Activated T-cell treated with anti-CD3 and anti-CD28 coated beads for 48 hours (primary cell): ENCODE measurements at regions not wholly inside any gene's neighbourhood (a gene's known extent, or its start where the extent isn't known, plus 50 kb on each side); places are given as distances from the start of the nearest gene placed in this dataset.

Experiments
- DNase-seq: peaks from one replicate; pipeline ENCODE4 v3.0.0-alpha.2; 2020; ENCODE audit warnings: low read depth

- DNase-seq = no peak
Observed at GRCh38 chr20:12386821-12387220, 469.1 kb downstream of the BTBD3 start.

DNA sequence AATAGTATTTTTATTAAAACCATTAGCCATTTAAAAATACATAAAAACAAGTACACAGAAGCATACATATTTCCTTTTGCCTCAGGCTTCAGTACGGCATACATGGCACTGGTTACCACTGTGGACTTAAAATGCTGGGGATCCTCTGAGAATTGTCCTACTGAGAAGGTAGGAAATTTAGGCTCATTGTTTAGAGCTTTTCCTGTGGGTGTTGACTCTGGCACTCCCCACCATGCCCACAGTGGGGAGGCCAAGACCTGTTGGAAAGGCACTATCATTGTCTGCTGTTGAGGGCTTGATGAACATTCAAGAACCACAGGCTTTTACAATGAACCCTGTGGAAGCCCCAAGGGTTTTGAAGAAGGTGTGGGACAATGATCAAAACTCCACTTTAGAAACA lies 473.4 kb downstream of the BTBD3 start:
- no peak for DNase-seq

GRCh38 chr20:12394786-12395185 lies 477.1 kb downstream of the BTBD3 start:
- DNase-seq = no peak

GRCh38 chr20:12395353-12395752 lies 477.7 kb downstream of the BTBD3 start:
- no peak for DNase-seq

DNA sequence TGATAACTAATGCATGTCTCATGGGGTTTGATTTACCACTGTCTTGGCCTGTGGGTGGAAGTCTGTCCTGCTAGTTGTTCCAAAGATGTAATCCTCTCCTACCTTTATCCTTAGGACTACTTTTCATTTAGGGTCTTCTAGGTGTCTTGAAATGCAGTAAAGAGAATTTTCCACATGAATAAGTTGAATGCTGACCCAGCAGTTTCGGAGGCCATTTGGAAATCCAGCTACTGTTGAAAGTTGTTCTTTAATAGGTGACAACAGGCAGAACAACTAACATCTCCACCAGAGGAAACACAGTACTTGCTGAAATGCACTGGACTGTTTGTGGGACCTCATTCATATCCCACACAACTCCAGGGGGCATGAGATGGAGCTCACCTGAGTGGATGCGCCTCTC lies 478.1 kb downstream of the BTBD3 start:
- no peak for DNase-seq

- no peak for DNase-seq
Observed at GRCh38 chr20:12399110-12399836, 481.6 kb downstream of the BTBD3 start.

- no peak for DNase-seq
Observed at GRCh38 chr20:12404941-12405340, 487.2 kb downstream of the BTBD3 start.

GRCh38 chr20:12406978-12407377 lies 489.3 kb downstream of the BTBD3 start:
- no peak for DNase-seq

DNA sequence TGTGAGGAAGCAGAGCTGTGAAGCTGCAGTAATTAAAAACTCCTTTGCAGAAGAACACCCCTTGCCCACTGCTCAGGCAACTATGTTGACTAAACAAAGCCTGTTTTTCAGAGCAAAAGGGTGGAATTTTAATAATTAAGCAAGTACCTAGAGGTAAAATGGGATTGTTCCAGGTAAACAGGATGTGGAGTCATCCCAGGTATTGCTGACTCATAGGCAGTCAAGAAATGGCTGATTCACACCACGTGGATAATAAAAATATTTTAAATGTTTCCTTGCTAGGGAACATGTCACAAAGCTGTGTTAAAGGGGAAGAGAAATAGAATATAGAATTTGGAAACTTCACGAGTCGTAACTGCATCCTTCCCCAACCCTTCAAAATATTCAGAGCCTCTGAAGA lies 491.8 kb downstream of the BTBD3 start:
- DNase-seq = no peak

GRCh38 chr20:12410783-12411182 lies 493.1 kb downstream of the BTBD3 start:
- no peak for DNase-seq

DNA sequence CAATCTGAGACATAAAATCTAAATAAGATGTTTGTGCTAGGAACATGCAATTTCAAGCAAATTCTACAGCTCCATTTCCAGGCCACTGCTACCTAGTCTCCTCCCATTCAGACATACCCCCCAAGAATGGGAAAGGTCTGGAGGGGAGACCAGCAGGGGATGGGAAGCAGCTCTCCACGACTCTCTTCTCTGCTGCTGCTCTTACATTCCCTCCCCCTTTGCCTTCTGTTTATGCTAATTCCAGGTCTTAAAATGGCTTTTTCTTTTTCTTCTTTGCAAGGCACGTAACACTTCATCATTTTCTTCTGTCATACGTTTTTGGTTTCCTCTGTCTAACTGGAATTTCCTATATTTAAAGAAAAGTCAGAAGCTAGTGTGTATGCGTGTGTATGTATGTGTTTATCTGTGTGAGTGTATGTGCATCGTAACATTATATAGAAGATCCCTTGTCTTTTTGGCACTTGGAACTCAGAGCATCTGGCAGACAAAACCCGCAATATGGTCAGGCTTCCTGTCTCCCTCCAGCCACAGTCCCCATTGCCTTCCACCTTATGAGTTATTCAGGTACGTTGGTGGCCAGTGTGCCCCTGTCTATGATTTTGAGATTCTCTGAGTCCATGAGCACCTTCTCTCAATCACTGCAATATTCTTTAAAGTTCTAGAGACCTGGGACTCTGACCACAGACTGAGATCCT lies 493.7 kb downstream of the BTBD3 start:
- no peak for DNase-seq

- DNase-seq = no peak
Observed at GRCh38 chr20:12413116-12413515, 495.4 kb downstream of the BTBD3 start.

GRCh38 chr20:12414446-12415274 lies 497.0 kb downstream of the BTBD3 start:
- DNase-seq = no peak

GRCh38 chr20:12416281-12416680 lies 498.6 kb downstream of the BTBD3 start:
- no peak for DNase-seq

GRCh38 chr20:12433724-12434123 lies 516.0 kb downstream of the BTBD3 start:
- no peak for DNase-seq

GRCh38 chr20:12434672-12435071 lies 517.0 kb downstream of the BTBD3 start:
- DNase-seq = no peak

DNA sequence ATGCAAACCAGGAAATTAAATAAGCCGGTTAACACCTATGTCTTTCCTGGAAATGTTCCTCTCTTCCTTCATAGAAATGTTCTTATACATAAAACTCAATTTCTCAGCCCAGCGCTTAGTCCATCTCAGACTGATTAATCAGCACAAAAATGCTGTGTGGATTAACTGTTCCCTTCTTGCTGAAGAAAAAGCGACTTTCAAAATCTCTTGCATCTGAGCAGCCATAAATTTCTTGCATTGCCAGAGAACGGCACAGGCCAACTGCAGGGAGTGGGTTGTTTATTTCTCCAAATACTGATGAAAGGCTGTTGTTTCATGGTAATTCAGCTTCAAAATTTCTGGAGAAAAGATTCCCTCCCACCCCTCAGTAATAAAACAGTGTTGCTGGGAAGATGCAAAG lies 517.6 kb downstream of the BTBD3 start:
- DNase-seq = no peak

GRCh38 chr20:12453711-12454110 lies 536.0 kb downstream of the BTBD3 start:
- DNase-seq = no peak

DNA sequence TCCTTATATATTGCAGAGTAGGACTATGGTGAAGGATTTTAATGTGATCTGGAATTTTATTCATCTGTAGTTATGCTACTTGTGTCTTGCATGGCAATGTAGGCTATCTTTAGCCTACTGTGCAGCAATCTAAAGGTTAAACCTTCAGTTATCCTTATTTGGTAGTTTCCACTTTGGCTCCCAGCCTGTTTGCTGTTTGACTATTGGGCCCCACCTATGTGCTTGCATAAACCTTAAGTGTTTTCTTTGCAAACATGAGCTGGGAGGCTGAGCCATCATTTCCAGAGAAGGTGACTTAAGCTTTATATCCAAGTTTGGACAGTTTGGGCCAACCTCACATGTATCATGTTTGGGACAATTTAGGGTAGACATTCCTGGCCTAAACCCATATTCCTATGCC lies 537.5 kb downstream of the BTBD3 start:
- DNase-seq = no peak

DNA sequence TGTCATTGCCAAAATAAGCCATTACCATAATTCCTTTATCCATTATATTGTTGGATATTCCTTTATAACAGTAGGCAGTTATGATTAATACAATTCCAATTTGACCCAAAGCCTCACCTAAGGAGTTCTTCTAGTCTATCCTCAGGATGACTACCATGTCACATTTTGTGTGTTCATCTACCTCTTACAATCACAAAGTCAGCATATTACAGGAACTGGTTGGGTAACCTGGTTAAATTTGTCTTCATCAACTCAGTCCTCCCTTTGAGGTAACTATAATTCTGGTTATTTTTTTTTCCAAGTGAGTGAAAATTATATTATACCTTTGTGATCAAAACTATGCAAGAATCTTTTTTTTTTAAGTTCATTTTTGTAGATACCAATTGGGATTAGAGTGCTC lies 540.5 kb downstream of the BTBD3 start:
- DNase-seq = no peak

- no peak for DNase-seq
Observed at GRCh38 chr20:12464036-12464435, 544.7 kb upstream of the SPTLC3 start.

- DNase-seq = no peak
Observed at GRCh38 chr20:12466915-12467314, 541.9 kb upstream of the SPTLC3 start.

- no peak for DNase-seq
Observed at GRCh38 chr20:12467758-12468157, 541.0 kb upstream of the SPTLC3 start.
